Testis (tissue), 2 donors: ENCODE measurements at regions not wholly inside any gene's neighbourhood (a gene's known extent, or its start where the extent isn't known, plus 50 kb on each side); places are given as distances from the start of the nearest gene placed in this dataset.

Experiments used
- POLR2A ChIP-seq: fragments of 450-650 bp; IDR thresholded peaks from one replicate; pipeline ENCODE4 v1.6.1; 2017; ENCODE audit warnings: antibody characterized with exemption, mild to moderate bottlenecking, moderate library complexity
- TF ChIP-seq, protein P1 (sequence below), 3 experiments: fragments of 450-650 bp in 2 of 3; fragments of 200-600 bp in 1 of 3; sonication (generic) in 1 of 3; IDR thresholded peaks; one replicate each; pipeline ENCODE4 v1.5.1; 2016 to 2019; ENCODE audit warnings: antibody characterized with exemption in 3 of 3, mild to moderate bottlenecking in 2 of 3, moderate library complexity in 1 of 3

DNA sequence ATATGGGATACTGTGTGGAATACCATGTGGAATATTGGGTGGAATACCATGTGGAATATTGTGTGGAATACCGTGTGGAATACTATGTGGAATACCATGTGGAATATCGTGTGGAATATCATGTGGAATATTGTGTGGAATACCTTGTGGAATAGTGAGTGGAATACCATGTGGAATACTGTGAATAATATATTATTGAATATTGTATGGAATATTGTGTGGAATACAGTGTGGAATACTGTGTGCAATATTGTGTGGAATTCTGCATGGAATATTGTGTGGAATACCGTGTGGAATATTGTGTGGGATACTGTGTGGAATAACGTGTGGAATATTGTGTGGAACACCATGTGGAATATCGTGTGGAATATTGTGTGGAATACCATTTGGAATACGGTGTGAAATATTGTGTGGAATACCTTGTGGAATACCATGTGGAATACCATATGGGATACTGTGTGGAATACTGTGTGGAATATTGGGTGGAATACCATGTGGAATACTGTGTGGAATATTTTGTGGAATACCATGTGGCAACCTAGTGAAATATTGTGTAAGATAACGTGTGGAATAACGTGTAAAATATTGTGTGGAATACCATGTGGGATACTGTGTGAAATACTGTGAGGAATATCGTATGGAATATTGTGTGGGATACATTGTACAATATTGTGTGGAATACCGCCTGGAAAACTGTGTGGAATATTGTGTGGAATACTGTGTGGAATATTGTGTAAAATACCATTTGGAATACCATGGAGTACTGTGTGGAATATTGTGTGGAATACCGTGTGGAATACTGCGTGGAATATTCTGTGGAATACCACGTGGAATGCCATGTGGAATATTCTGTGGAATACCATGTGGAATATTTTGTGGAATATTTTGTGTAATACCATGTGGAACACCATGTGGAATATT is 133.9 kb upstream of the CHST15 start:
- TF ChIP-seq, protein P1, sequence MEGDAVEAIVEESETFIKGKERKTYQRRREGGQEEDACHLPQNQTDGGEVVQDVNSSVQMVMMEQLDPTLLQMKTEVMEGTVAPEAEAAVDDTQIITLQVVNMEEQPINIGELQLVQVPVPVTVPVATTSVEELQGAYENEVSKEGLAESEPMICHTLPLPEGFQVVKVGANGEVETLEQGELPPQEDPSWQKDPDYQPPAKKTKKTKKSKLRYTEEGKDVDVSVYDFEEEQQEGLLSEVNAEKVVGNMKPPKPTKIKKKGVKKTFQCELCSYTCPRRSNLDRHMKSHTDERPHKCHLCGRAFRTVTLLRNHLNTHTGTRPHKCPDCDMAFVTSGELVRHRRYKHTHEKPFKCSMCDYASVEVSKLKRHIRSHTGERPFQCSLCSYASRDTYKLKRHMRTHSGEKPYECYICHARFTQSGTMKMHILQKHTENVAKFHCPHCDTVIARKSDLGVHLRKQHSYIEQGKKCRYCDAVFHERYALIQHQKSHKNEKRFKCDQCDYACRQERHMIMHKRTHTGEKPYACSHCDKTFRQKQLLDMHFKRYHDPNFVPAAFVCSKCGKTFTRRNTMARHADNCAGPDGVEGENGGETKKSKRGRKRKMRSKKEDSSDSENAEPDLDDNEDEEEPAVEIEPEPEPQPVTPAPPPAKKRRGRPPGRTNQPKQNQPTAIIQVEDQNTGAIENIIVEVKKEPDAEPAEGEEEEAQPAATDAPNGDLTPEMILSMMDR (IDR thresholded peaks at IDR 0.05) = no peak
- no peak for TF ChIP-seq POLR2A
